ENCODE measurements at regions not wholly inside any gene's neighbourhood (a gene's known extent, or its start where the extent isn't known, plus 50 kb on each side); places are given as distances from the start of the nearest gene placed in this dataset.
"Not testable (repeated sequence)": the region's sequence is repeated elsewhere in the genome, so short reads cannot be mapped to it uniquely, and the experiment has no call there.

GRCh38 chr20:28602006-28602402 lies 2655.5 kb upstream of the DEFB115 start:
- TF ChIP-seq, protein P1, sequence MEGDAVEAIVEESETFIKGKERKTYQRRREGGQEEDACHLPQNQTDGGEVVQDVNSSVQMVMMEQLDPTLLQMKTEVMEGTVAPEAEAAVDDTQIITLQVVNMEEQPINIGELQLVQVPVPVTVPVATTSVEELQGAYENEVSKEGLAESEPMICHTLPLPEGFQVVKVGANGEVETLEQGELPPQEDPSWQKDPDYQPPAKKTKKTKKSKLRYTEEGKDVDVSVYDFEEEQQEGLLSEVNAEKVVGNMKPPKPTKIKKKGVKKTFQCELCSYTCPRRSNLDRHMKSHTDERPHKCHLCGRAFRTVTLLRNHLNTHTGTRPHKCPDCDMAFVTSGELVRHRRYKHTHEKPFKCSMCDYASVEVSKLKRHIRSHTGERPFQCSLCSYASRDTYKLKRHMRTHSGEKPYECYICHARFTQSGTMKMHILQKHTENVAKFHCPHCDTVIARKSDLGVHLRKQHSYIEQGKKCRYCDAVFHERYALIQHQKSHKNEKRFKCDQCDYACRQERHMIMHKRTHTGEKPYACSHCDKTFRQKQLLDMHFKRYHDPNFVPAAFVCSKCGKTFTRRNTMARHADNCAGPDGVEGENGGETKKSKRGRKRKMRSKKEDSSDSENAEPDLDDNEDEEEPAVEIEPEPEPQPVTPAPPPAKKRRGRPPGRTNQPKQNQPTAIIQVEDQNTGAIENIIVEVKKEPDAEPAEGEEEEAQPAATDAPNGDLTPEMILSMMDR (IDR thresholded peaks at IDR 0.05), result not testable (repeated sequence)
- not testable (repeated sequence) for TF ChIP-seq POLR2A (IDR thresholded peaks at IDR 0.05)

Measured in body of pancreas (tissue), 4 donors.